Tibial nerve (tissue), 4 donors: ENCODE measurements at regions not wholly inside any gene's neighbourhood (a gene's known extent, or its start where the extent isn't known, plus 50 kb on each side); places are given as distances from the start of the nearest gene placed in this dataset.

ENCODE experiments used
- DNase-seq, 2 donors: peaks; one replicate each; pipeline ENCODE4 v3.0.0-alpha.2; 2019; ENCODE audit warnings: low spot score in 2 of 2
- H3K27ac ChIP-seq, 4 donors: fragments of 200-600 bp; sonication (generic) in 3 of 4; one replicate each; pipeline ENCODE4 v1.5.1; 2017 to 2019; ENCODE audit warnings: mild to moderate bottlenecking in 1 of 4
- H3K27me3 ChIP-seq, 2 donors: fragments of 200-600 bp; sonication (generic) in 1 of 2; one replicate each; pipeline versions ENCODE4 v1.5.1 to v1.6.0; 2017 to 2019
- H3K36me3 ChIP-seq, 3 donors: fragments of 200-600 bp; sonication (generic); one replicate each; pipeline ENCODE4 v1.5.1; 2018 to 2019
- H3K4me1 ChIP-seq, 4 donors: fragments of 200-600 bp; sonication (generic) in 3 of 4; one replicate each; pipeline ENCODE4 v1.5.1; 2017 to 2019
- H3K4me3 ChIP-seq, 4 donors: fragments of 200-600 bp; sonication (generic) in 3 of 4; one replicate each; pipeline ENCODE4 v1.5.1; 2017 to 2019; ENCODE audit warnings: mild to moderate bottlenecking in 1 of 4, moderate library complexity in 1 of 4
- H3K9me3 ChIP-seq, 4 donors: fragments of 200-600 bp; sonication (generic) in 3 of 4; one replicate each; pipeline ENCODE4 v1.5.1; 2017 to 2019
- EP300 ChIP-seq, 2 donors: sonication (generic); formaldehyde crosslinking; IDR thresholded peaks; one replicate each; pipeline ENCODE4 v1.6.1; 2017; ENCODE audit warnings: antibody characterized with exemption in 2 of 2, mild to moderate bottlenecking in 1 of 2
- POLR2A ChIP-seq, 2 donors: fragments of 450-650 bp; IDR thresholded peaks; one replicate each; pipeline ENCODE4 v1.6.1; 2017; ENCODE audit warnings: antibody characterized with exemption in 2 of 2, mild to moderate bottlenecking in 2 of 2, moderate library complexity in 2 of 2
- WGBS, 2 donors: methylation state at CpG; one replicate each; pipeline ENCODE4 v1.1.5; 2018; 5-methylcytosine and 5-hydroxymethylcytosine counted together
- TF ChIP-seq, protein P1 (sequence below), 5 experiments: fragments of 200-600 bp in 3 of 5; fragments of 450-650 bp in 2 of 5; sonication (generic) in 3 of 5; IDR thresholded peaks; one replicate each; pipeline ENCODE4 v1.5.1; 2016 to 2019; ENCODE audit warnings: antibody characterized with exemption in 5 of 5, mild to moderate bottlenecking in 3 of 5, moderate library complexity in 2 of 5

GRCh38 chr2:22993250-22993649, 391.7 kb upstream of the KLHL29 start:
- 66 to 75% methylated on average over 1 of the region's 1 CpG for WGBS, 2 donors
- TF ChIP-seq, protein P1, sequence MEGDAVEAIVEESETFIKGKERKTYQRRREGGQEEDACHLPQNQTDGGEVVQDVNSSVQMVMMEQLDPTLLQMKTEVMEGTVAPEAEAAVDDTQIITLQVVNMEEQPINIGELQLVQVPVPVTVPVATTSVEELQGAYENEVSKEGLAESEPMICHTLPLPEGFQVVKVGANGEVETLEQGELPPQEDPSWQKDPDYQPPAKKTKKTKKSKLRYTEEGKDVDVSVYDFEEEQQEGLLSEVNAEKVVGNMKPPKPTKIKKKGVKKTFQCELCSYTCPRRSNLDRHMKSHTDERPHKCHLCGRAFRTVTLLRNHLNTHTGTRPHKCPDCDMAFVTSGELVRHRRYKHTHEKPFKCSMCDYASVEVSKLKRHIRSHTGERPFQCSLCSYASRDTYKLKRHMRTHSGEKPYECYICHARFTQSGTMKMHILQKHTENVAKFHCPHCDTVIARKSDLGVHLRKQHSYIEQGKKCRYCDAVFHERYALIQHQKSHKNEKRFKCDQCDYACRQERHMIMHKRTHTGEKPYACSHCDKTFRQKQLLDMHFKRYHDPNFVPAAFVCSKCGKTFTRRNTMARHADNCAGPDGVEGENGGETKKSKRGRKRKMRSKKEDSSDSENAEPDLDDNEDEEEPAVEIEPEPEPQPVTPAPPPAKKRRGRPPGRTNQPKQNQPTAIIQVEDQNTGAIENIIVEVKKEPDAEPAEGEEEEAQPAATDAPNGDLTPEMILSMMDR (IDR thresholded peaks at IDR 0.05), result no peak
- TF ChIP-seq POLR2A (IDR thresholded peaks at IDR 0.05) (no peak), EP300 (IDR thresholded peaks at IDR 0.05) (no peak)

GRCh38 chr2:22995576-22995975, 389.4 kb upstream of the KLHL29 start:
- H3K36me3 ChIP-seq, result no peaks in the 10 kb centered on the region
- WGBS, 2 donors, result 84 to 100% methylated on average over 3 of the region's 3 CpGs

More at GRCh38 chr2:22993250-22993649, 391.7 kb upstream of the KLHL29 start:
- Histone ChIP-seq H3K9me3 (no peaks in the 10 kb centered on the region), H3K4me1 (no peaks in the 10 kb centered on the region), H3K27me3 (no peaks in the 10 kb centered on the region), H3K27ac (no peak overlapping the region), H3K4me3 (no peak overlapping the region), H3K36me3 (no peaks in the 10 kb centered on the region)
- no peak for DNase-seq

GRCh38 chr2:22996911-22997310, 388.1 kb upstream of the KLHL29 start:
- H3K9me3 ChIP-seq, result no peaks in the 10 kb centered on the region
- WGBS, 2 donors, result 78 to 84% methylated on average over 2 of the region's 2 CpGs
- no peak for DNase-seq
- no peaks in the 10 kb centered on the region for H3K4me1 ChIP-seq
- no peak overlapping the region for H3K27ac ChIP-seq
- no peaks in the 10 kb centered on the region for H3K27me3 ChIP-seq
- TF ChIP-seq EP300 (IDR thresholded peaks at IDR 0.05) (no peak), POLR2A (IDR thresholded peaks at IDR 0.05) (no peak)
- TF ChIP-seq, protein P1 (IDR thresholded peaks at IDR 0.05), result no peak
- H3K4me3 ChIP-seq, result no peak overlapping the region
- H3K36me3 ChIP-seq, result no peaks in the 10 kb centered on the region

More at GRCh38 chr2:22995576-22995975, 389.4 kb upstream of the KLHL29 start:
- H3K4me1 ChIP-seq, result no peaks in the 10 kb centered on the region
- H3K4me3 ChIP-seq, result no peak overlapping the region
- H3K27me3 ChIP-seq, result no peaks in the 10 kb centered on the region
- DNase-seq, result no peak
- no peak overlapping the region for H3K27ac ChIP-seq
- H3K9me3 ChIP-seq, result no peaks in the 10 kb centered on the region
- TF ChIP-seq EP300 (IDR thresholded peaks at IDR 0.05) (no peak), POLR2A (IDR thresholded peaks at IDR 0.05) (no peak)
- TF ChIP-seq, protein P1 (IDR thresholded peaks at IDR 0.05), result no peak

GRCh38 chr2:22998359-22998758, 386.6 kb upstream of the KLHL29 start:
- TF ChIP-seq EP300 (IDR thresholded peaks at IDR 0.05) (no peak), POLR2A (IDR thresholded peaks at IDR 0.05) (no peak)
- TF ChIP-seq, protein P1 (IDR thresholded peaks at IDR 0.05), result no peak
- H3K27ac ChIP-seq, result no peak overlapping the region
- H3K4me3 ChIP-seq, result no peak overlapping the region
- no peaks in the 10 kb centered on the region for H3K9me3 ChIP-seq
- no peak for DNase-seq
- H3K27me3 ChIP-seq, result no peaks in the 10 kb centered on the region
- 55 to 64% methylated on average over 3 of the region's 3 CpGs for WGBS, 2 donors
- H3K36me3 ChIP-seq, result no peaks in the 10 kb centered on the region
- H3K4me1 ChIP-seq, result no peaks in the 10 kb centered on the region

DNA sequence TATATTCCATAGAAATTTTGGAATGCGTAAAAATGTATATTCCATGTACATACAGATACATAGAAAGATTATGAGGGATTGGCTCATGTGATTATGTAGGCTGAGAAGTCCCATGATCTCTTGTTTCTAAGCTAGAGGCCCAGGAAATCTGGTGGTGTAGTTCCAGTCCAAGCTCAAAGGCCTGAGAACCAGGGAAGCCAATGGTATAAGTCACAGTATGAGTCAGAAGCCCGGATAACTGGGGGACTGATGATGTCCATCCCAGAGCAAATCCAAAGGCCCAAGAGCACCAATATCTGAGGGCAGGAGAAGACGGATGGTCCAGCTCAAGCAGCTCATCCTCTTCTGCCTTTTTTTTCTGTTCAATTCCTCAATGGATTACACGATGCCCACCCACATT, 385.0 kb upstream of the KLHL29 start:
- Histone ChIP-seq H3K9me3 (no peaks in the 10 kb centered on the region), H3K27me3 (no peaks in the 10 kb centered on the region), H3K4me3 (no peak overlapping the region), H3K4me1 (no peaks in the 10 kb centered on the region), H3K36me3 (no peaks in the 10 kb centered on the region), H3K27ac (no peak overlapping the region)
- DNase-seq, result no peak
- TF ChIP-seq, protein P1 (IDR thresholded peaks at IDR 0.05), result no peak
- TF ChIP-seq EP300 (IDR thresholded peaks at IDR 0.05), result no peak
- no peak for TF ChIP-seq POLR2A (IDR thresholded peaks at IDR 0.05)
- WGBS, 2 donors, result 83 to 85% methylated on average over 4 of the region's 4 CpGs
